Skeletal muscle cell (primary cell): ENCODE measurements at regions not wholly inside any gene's neighbourhood (a gene's known extent, or its start where the extent isn't known, plus 50 kb on each side); places are given as distances from the start of the nearest gene placed in this dataset.
A peak's percentile ranks its signal among the peaks of the same experiment; 100 is the strongest.

ENCODE experiments used
- DNase-seq: peaks from one replicate; pipeline ENCODE4 v3.0.0-alpha.2; 2010; ENCODE audit warnings: low read depth
- H3K4me3 ChIP-seq: 2 replicates; pipeline ENCODE4 v1.5.1; 2011; ENCODE audit warnings: low read depth, mild to moderate bottlenecking, control low read depth, low read length, moderate library complexity

DNA sequence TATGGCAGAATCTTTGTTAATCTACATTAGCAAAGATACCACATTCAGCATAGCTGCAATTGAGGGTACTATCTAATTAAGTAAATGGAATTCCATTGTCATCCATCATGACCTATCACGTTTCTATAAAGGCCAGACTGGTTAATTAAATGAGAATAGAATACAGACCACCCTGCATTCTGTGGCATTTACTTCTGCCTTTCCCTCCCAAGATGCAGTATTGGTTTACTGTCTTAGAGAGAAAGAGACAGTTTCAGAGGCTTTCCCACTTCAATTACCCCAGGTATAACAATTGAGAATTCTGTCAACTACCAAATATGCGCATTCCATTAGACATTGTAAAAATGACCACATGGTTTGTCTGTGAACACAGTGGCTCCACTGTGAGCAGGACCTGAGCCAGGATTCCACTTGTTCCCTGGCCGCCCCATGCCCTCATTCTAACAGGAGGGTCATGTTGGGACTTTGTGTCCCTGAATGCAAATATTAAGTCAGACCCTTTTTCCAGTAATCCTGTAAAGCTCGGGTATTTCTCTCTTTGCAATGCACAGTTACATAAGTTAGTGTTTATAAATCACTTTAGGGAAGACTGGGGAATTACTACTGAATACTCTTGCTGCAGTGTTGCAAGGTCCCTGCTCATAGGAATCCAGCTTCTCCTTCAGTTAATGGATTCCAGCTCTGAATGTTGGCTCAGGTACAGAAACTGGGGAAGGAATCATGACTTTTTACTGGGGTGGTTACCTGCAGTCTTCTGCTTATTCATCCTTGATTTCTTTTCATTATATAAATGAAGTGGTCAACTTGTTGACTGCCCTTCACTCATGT lies 261.0 kb downstream of the PDGFC start:
- DNase-seq, result no peak
- H3K4me3 ChIP-seq, result no peak overlapping the region

DNA sequence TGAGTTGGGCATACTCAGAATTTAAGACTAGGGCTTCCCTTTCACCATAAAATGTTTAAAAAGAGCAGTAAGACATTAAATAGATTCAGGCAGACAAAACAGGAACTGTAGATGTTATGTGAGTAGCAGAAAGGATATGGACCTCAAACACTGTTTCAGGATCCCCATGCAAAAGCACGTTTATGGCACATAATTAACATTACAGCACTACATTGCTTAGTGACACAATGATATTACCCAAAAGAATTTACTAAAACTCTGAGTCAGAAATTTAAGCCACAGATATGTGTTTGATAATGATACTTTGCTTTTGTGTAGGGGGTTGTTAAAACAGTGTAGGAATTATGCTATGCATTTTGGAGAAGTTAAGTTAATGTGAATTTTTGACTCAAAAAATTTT lies 266.3 kb downstream of the PDGFC start:
- no peak overlapping the region for H3K4me3 ChIP-seq
- DNase-seq, result no peak

- no peak for DNase-seq
- no peak overlapping the region for H3K4me3 ChIP-seq
These were observed 276.4 kb downstream of the PDGFC start for GRCh38 chr4:156695163-156695562.

- DNase-seq, result no peak
- no peak overlapping the region for H3K4me3 ChIP-seq
These were observed 277.2 kb downstream of the PDGFC start for GRCh38 chr4:156694413-156694812.

DNA sequence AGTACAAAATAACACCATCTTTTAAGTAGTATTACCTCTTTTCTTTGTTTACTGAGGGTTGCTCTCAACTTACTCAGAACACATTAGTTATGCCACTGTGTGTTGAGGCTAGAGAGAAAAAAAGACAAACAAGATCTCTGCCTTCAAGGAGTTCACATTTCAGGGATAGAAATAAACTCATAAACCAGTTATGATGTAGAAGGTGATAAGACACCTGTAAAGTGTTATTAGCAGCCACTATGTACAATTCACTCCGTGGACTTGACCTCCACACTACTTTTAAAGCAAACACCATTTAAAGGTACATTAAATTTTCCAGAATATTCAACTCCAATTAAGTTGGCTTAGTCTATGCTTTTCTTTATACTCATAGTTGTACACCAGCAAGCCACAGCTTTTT lies 278.0 kb downstream of the PDGFC start:
- no peak overlapping the region for H3K4me3 ChIP-seq
- no peak for DNase-seq

GRCh38 chr4:156692016-156692415 lies 279.6 kb downstream of the PDGFC start:
- DNase-seq, result no peak
- no peak overlapping the region for H3K4me3 ChIP-seq

- DNase-seq, result no peak
- H3K4me3 ChIP-seq, result no peak overlapping the region
These were observed 281.0 kb downstream of the PDGFC start for GRCh38 chr4:156690572-156690971.

DNA sequence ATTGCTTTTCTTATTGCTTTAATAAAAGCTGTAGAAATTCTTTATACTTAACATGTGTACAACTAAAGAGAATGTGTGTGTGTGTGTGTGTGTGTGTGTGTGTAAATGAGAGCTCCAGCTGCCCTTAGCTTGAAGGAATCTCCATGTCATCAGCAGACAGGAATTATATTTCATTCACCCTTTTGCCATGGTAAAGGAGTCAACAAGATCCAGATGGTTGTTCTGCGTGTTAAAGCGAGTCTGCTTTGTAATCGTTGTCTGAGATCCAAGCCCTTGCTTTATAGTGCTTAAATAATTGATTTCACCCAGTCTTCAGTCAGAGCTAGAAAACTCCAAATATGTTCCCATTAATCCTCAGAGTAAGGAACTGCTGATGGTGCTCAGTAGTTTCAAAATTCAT lies 285.5 kb downstream of the PDGFC start:
- H3K4me3 ChIP-seq, result no peak overlapping the region
- peak; percentile 98 for DNase-seq

- no peak overlapping the region for H3K4me3 ChIP-seq
- DNase-seq, result no peak
These were observed 286.3 kb downstream of the PDGFC start for GRCh38 chr4:156685308-156685707.

DNA sequence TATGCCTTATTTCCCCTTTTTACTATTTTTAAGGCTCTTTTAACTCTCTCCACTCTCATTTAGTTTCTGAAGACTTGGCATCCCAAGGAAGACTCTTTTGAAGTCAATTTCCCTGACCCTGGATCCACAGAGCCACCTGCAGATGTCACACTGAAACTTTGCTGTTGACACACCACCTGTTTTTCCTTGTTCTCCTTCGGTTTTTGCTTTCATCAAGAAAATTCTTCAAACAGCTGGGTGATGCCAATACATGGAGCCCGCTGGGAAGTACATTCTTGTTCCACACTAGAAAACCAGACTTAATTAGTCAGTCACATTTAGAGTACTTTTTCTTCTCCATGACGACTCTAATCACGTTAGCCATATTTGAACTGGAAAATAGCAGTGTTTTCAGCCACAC lies 293.9 kb downstream of the PDGFC start:
- peak; percentile 25 for DNase-seq
- no peak overlapping the region for H3K4me3 ChIP-seq

DNA sequence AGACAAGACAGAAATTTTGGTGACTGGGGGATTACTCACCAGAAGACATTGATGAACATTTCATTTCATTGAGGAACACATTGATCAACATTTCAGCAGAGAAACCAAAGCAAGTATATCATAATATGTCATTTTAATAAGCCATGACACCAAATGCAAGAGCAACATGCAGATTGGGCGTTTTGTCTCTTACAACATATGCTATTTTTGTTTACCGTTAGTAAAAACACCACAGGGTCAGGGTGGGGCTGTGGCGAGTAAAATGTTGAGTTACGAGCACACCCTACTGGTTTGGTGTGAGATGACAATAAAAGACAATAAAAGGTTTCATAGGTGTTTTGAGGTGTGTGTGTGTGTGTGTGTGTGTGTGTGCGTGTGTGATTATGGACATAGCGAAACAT lies 294.5 kb downstream of the PDGFC start:
- no peak overlapping the region for H3K4me3 ChIP-seq
- peak; percentile 25 for DNase-seq

DNA sequence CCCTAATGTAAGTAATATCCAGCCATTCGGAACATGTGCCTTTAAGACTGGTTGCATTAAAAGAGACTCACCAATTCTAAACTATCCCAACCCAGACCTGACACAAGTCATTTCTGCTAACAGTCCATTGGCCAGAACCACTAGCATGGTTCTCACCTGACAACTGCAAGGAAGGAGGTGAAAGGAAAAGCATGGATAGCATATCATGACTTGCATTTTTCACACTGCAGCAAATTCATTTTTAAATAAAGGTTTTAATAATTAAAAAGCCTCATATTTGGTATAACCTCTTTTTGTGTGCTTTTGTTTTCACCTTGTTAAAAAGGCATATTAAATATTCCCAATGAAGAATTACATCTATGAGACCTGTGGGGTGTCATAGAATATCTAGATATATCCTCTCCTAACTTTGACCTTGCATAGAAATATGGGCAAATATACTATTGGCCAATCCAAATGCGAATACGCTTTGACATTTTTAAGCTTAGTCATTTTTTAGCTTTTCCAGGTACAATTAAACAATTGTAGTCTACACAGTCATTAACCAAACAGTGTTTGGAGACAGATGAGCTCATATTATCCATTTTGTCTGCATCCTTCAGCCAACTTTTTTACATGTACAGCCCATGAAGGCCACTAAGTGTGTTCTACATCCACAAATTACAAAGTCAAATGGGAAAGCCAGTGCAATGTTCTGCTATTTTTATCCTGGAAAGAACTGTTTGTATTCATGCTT lies 295.3 kb downstream of the PDGFC start:
- H3K4me3 ChIP-seq, result no peak overlapping the region
- DNase-seq, result no peak

DNA sequence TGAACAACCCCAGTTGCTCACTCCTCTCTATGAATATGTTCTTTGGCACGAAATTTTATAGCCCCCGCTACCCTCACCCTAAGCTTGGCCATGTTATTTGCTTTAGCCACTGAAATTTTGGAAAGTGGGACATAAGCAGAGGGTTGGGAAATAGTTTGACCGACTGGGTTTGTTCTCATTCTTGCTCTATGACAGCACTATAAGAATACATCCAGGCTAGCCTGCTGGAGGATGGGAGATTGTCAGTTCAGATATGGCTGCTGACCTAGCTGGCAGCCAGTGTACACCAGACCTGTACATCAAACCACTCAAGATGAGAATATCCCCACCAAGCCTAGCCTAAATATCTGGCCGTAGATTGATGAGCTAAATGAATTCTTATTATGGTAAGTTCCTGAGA lies 298.1 kb downstream of the PDGFC start:
- DNase-seq, result peak; percentile 55
- no peak overlapping the region for H3K4me3 ChIP-seq

DNA sequence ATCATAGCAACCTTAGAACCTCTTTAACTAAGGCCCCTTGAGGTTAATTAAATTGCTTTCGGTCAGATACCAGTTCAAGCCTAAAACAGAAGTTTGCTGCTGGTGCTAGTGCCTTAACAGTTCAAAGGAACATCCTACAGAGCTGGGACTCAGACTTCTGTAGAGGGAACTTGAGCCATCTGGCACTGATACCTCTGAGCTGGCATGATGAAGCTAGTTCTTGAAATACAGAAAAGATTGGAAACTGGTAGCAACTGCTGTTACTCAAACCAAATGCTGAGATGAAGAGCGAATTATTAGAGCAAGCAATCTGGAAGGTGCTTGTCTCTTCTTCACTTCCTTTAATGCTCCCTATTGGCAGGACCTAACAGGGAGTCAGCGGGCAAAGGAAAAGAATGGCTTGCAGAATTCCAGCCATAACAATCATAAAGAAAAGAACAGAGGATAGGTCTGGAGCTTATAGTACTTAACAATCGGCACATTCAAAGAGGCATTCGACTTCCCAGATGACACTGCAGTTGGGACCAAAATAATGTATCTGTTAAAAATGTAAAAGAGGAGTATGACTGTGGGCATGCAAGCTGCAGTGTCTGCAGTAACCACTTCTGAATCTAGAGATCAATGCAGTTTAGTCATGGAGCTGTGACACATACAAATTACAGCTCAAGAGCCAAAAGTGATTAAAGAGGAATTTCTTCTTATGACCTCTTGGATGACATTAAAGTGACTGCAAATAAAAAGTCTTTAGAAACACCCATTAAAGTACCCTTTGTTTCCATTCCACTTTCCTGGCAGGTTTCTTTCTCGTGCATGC lies 298.9 kb downstream of the PDGFC start:
- peak; percentile 26 for DNase-seq
- H3K4me3 ChIP-seq, result no peak overlapping the region

DNA sequence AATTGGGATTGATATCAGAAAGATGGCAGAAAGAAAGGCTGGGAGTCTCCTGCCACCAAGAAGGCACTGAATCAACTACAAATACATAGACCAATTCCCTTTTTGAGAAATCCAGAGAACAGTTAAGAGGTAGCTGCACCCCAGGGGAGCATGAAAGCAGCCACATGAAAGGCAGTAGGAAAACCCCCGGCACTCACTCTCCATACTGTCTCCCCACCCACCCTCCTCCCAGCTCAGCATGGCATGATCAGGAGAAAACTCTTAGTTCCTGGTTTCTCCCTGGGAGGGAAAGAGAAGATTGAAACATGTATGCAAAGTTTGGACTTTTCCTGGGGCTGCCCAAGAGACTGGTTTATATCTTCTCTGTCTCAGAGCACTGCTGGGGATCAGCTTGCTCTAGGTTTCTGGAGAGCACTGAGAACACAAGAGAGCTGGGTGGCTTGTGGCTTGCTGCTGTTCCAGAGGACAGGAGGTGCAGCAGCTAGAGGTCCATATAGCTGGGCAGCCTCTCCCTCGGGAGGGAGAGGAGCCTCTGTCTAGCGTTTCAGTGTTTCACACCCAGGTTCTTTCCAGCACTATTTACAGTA lies 305.7 kb downstream of the PDGFC start:
- no peak for DNase-seq
- no peak overlapping the region for H3K4me3 ChIP-seq

DNA sequence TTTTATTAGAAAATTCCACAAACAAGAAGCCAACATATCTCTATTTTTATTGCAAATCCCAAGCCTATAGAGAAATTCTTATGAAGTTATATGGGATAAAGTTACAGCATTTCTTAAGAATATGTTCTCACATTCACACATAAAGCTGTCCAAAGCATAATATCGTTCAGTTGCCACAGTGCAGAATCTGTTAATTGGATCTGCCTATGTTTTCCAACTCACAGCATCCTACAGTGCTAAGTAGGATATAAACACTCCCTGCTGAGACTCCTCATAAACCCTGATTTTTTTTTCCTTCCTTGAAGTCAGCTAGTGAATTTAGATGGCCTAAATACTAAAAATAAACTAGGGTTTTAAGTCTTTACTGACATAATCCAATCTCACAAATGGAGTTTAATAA lies 307.9 kb downstream of the PDGFC start:
- H3K4me3 ChIP-seq, result no peak overlapping the region
- no peak for DNase-seq

DNA sequence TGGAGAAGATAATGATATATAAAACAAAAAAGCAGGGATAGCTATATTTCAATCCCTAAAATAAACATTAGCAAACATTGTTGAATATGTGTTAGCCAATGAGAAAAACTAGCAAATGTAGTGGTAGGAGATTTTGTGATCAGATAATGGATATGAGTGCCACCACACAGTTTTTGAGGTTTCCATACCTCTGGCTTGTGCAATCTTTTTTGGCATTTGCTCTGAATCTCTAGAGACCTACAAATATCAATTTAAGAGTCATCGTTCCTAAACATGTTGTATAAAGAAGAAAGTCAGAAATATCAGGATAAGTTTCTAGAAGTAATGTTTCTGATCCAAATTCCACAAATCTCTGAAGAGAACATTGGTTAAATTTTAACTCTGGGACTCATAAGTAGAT lies 308.7 kb downstream of the PDGFC start:
- H3K4me3 ChIP-seq, result no peak overlapping the region
- DNase-seq, result no peak

- no peak for DNase-seq
- H3K4me3 ChIP-seq, result no peak overlapping the region
These were observed 310.0 kb downstream of the PDGFC start for GRCh38 chr4:156661555-156661954.

GRCh38 chr4:156660465-156660864 lies 311.1 kb downstream of the PDGFC start:
- no peak overlapping the region for H3K4me3 ChIP-seq
- no peak for DNase-seq

- H3K4me3 ChIP-seq, result no peak overlapping the region
- DNase-seq, result no peak
These were observed 311.6 kb downstream of the PDGFC start for GRCh38 chr4:156659983-156660382.
